ENCODE measurements at regions not wholly inside any gene's neighbourhood (a gene's known extent, or its start where the extent isn't known, plus 50 kb on each side); places are given as distances from the start of the nearest gene placed in this dataset.

GRCh38 chr16:9422762-9423513, 331.5 kb downstream of the HAPSTR1 start:
- no peaks in the 10 kb centered on the region for H3K27me3 ChIP-seq
- no peaks in the 10 kb centered on the region for H3K36me3 ChIP-seq
- H3K9me3 ChIP-seq = no peaks in the 10 kb centered on the region
- intact Hi-C loops (cut with DNase I) = no loop called here
- 17 to 58% methylated on average over 7 of the region's 7 CpGs for WGBS, 2 donors
- DNase-seq = no peak
- H3K4me3 ChIP-seq = no peak overlapping the region
- no peak overlapping the region for H3K27ac ChIP-seq
- TF ChIP-seq POLR2AphosphoS5 (IDR thresholded peaks at IDR 0.05) (no peak), EP300 (IDR thresholded peaks at IDR 0.05) (no peak), POLR2A (IDR thresholded peaks at IDR 0.05) (no peak)
- TF ChIP-seq, protein P1, sequence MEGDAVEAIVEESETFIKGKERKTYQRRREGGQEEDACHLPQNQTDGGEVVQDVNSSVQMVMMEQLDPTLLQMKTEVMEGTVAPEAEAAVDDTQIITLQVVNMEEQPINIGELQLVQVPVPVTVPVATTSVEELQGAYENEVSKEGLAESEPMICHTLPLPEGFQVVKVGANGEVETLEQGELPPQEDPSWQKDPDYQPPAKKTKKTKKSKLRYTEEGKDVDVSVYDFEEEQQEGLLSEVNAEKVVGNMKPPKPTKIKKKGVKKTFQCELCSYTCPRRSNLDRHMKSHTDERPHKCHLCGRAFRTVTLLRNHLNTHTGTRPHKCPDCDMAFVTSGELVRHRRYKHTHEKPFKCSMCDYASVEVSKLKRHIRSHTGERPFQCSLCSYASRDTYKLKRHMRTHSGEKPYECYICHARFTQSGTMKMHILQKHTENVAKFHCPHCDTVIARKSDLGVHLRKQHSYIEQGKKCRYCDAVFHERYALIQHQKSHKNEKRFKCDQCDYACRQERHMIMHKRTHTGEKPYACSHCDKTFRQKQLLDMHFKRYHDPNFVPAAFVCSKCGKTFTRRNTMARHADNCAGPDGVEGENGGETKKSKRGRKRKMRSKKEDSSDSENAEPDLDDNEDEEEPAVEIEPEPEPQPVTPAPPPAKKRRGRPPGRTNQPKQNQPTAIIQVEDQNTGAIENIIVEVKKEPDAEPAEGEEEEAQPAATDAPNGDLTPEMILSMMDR (IDR thresholded peaks at IDR 0.05) = no peak
- H3K4me1 ChIP-seq = no peaks in the 10 kb centered on the region

DNA sequence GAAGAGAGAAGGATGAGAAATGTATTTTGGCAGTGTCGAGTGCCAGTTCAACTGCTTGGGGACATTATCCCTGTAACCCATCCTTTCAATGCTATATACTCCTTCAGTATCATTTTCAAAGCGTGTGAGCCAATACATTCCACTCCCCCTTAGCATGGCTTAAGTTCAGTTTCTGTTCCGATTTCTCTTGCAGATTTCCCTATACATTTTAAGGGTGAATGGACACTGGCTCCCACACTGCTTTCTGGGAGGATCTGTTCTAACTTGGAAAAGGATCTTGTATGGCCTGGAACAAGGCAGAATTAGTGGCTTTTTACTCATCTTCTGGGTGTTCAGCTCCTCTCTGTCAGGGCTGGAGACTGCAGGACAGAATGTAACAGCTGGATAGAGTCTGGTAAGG, 333.8 kb downstream of the HAPSTR1 start:
- 73 to 85% methylated on average over 3 of the region's 3 CpGs for WGBS, 2 donors
- TF ChIP-seq POLR2AphosphoS5 (IDR thresholded peaks at IDR 0.05) (no peak), EP300 (IDR thresholded peaks at IDR 0.05) (no peak), POLR2A (IDR thresholded peaks at IDR 0.05) (no peak)
- TF ChIP-seq, protein P1 (IDR thresholded peaks at IDR 0.05) = no peak
- intact Hi-C loops (cut with DNase I) = no loop called here

GRCh38 chr16:9428355-9429005, 337.0 kb downstream of the HAPSTR1 start:
- TF ChIP-seq EP300 (IDR thresholded peaks at IDR 0.05) (no peak), POLR2AphosphoS5 (IDR thresholded peaks at IDR 0.05) (no peak), POLR2A (IDR thresholded peaks at IDR 0.05) (no peak)
- TF ChIP-seq, protein P1 (IDR thresholded peaks at IDR 0.05) = no peak
- WGBS, 2 donors = 22 to 76% methylated on average over 7 of the region's 7 CpGs
- Histone ChIP-seq H3K4me1 (no peaks in the 10 kb centered on the region), H3K4me3 (no peak overlapping the region), H3K36me3 (no peaks in the 10 kb centered on the region), H3K27ac (no peak overlapping the region), H3K9me3 (no peaks in the 10 kb centered on the region), H3K27me3 (no peaks in the 10 kb centered on the region)
- DNase-seq = no peak
- intact Hi-C loops (cut with DNase I) = no loop called here

More for the DNA sequence above, 333.8 kb downstream of the HAPSTR1 start:
- Histone ChIP-seq H3K27ac (no peak overlapping the region), H3K36me3 (no peaks in the 10 kb centered on the region), H3K9me3 (no peaks in the 10 kb centered on the region), H3K4me1 (no peaks in the 10 kb centered on the region), H3K4me3 (no peak overlapping the region), H3K27me3 (no peaks in the 10 kb centered on the region)
- no peak for DNase-seq

DNA sequence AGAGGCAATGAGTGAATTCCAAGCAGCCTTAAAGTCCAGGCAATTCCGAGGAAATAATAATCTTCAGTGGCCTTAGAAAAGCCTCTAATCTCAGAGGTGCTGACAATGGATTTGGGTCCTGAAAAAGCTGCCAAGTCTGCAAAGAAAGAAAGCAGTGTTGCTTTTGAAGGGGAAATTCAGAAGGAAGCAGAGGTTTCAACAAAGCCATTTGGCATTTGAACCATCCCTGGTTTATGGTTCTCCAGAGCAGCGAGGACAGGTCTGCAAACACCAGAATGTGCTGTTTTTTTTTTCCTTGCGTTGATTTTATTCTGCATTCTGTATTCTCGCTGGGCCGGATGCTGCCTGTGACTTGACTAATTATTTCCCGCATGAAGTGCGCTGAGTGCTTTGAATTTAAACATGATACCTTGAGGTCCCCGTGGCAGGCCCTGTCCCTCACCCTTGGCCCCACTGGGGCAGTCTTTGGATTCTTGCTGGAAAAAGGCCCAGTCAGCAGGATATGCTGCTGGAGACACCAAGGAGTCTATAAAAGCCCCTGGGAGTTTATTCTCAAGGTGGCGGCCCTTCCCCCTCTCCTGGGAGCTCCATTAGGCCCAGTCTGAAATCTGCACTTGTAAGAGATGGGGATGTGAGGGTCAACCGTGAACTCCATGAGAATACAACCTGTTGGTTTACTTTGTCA, 338.3 kb downstream of the HAPSTR1 start:
- Histone ChIP-seq H3K4me3 (no peak overlapping the region), H3K36me3 (no peaks in the 10 kb centered on the region), H3K9me3 (no peaks in the 10 kb centered on the region), H3K4me1 (no peaks in the 10 kb centered on the region), H3K27ac (no peak overlapping the region), H3K27me3 (no peaks in the 10 kb centered on the region)
- 48 to 74% methylated on average over 10 of the region's 10 CpGs for WGBS, 2 donors
- no peak for DNase-seq
- TF ChIP-seq, protein P1 (IDR thresholded peaks at IDR 0.05) = no peak
- TF ChIP-seq EP300 (IDR thresholded peaks at IDR 0.05) (no peak), POLR2A (IDR thresholded peaks at IDR 0.05) (no peak), POLR2AphosphoS5 (IDR thresholded peaks at IDR 0.05) (no peak)
- intact Hi-C loops (cut with DNase I) = no loop called here

All from sigmoid colon (tissue), 6 donors.